ENCODE measurements at regions not wholly inside any gene's neighbourhood (a gene's known extent, or its start where the extent isn't known, plus 50 kb on each side); places are given as distances from the start of the nearest gene placed in this dataset.
"Not testable (repeated sequence)": the region's sequence is repeated elsewhere in the genome, so short reads cannot be mapped to it uniquely, and the experiment has no call there.

DNA sequence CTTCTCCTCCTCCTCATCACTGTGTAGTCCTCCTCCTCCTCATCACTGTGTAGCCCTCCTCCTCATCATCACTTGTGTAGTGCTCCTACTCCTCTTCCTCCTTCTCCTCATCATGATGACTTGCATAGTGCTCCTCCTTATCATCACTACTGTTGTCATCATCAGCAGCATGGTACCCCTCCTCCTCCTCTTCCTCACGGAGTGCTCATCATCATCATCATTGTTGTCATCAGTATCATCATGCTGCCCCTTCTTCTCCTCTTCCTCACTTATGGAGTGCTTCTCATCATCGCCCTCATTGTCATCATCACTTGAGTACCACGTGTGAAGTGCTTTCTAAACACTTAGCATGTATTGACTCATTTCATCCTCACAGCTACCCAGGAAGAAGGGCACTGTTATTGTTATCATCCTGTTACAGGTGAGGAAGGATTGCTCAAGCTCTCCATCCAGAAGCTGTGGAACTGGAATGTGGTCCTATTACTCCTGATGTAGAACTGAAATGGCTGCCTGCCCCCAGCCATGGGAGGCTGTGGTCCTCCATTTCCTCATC, 122.8 kb upstream of the SHH start:
- H3K36me3 ChIP-seq, result no peaks in the 10 kb centered on the region
- TF ChIP-seq, protein P1, sequence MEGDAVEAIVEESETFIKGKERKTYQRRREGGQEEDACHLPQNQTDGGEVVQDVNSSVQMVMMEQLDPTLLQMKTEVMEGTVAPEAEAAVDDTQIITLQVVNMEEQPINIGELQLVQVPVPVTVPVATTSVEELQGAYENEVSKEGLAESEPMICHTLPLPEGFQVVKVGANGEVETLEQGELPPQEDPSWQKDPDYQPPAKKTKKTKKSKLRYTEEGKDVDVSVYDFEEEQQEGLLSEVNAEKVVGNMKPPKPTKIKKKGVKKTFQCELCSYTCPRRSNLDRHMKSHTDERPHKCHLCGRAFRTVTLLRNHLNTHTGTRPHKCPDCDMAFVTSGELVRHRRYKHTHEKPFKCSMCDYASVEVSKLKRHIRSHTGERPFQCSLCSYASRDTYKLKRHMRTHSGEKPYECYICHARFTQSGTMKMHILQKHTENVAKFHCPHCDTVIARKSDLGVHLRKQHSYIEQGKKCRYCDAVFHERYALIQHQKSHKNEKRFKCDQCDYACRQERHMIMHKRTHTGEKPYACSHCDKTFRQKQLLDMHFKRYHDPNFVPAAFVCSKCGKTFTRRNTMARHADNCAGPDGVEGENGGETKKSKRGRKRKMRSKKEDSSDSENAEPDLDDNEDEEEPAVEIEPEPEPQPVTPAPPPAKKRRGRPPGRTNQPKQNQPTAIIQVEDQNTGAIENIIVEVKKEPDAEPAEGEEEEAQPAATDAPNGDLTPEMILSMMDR (IDR thresholded peaks at IDR 0.05), result no peak
- peaks cover 0 to 13% (median 0%) of the 10 kb centered on the region in 11 donors for H3K9me3 ChIP-seq
- H3K27me3 ChIP-seq, result peaks cover 0 to 43% (median 17%) of the 10 kb centered on the region in 7 donors
- ATAC-seq, result no peak
- no peak overlapping the region for H3K4me3 ChIP-seq
- DNase-seq, result no peak
- 61 to 67% methylated on average over 3 of the region's 3 CpGs for WGBS, 2 donors
- H3K4me1 ChIP-seq, result no peaks in the 10 kb centered on the region
- intact Hi-C loops (cut with DNase I), result no loop called here
- no peak overlapping the region for H3K27ac ChIP-seq

DNA sequence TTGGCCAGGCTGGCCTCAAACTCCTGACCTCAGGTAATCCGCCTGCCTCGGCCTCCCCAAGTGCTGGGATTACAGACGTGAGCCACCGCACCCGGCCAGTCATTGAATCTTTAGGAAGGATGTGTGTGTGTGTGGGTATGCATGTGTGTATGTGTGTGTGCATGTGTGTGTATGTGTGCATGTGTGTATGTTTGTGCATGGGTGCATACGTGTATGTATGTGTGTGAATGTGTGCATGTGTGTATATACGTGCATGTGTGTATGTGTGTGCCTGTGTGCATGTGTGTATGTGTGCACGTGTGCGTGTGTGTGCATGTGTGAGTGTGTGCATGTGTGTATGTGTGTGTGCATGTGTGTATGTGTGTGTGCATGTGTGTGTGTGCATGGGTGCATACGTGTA, 120.1 kb upstream of the SHH start:
- intact Hi-C loops (cut with DNase I); H3K9me3 ChIP-seq; H3K36me3 ChIP-seq; H3K4me3 ChIP-seq; H3K4me1 ChIP-seq; H3K27ac ChIP-seq; DNase-seq; ATAC-seq: not testable (repeated sequence)
- H3K27me3 ChIP-seq, result peaks cover 0 to 48% (median 32%) of the 10 kb centered on the region in 7 donors
- WGBS, 2 donors, result 84 to 89% methylated on average over 10 of the region's 10 CpGs

DNA sequence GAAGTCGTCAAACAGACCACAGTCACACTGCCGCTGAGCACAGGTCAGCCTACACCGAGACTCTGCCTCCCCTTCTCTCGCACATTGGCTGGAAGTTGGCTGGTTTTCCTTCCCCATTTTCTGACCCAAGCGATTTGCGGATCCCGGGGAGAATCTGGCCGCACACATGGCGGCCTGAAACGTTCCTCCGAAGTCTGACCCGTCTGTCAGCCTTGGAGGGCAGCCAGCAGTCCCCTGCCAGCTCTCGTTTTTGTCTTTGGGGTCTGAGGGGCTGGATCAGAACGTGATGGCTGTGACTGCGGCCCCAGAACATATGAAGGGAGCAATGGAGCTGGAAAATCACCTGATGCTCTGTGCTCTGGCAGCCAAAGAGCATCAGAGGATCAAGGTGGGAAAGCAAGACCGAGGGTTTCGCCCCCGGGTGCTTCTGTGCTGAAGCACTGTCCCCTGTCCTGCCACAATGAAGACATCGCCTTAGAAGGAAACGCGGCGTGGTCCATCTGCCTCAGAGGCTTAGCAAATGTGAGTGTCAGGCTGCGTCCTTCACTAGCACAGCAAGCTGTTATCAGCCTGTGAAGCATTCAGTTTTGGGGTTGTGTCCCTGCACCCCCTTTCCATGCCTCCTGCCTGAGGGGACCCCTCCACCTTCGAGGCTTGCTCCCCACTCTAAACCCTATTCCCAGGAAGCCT, 119.3 kb upstream of the SHH start:
- no peaks in the 10 kb centered on the region for H3K36me3 ChIP-seq
- no peak overlapping the region for H3K27ac ChIP-seq
- TF ChIP-seq, protein P1 (IDR thresholded peaks at IDR 0.05), result no peak
- no peak for ATAC-seq
- no peak overlapping the region for H3K4me3 ChIP-seq
- 71 to 74% methylated on average over 24 of the region's 24 CpGs for WGBS, 2 donors
- intact Hi-C loops (cut with DNase I), result no loop called here
- H3K9me3 ChIP-seq, result peaks cover 0 to 12% (median 0%) of the 10 kb centered on the region in 11 donors
- H3K27me3 ChIP-seq, result peaks cover 0 to 50% (median 30%) of the 10 kb centered on the region in 7 donors
- no peaks in the 10 kb centered on the region for H3K4me1 ChIP-seq
- no peak for DNase-seq

DNA sequence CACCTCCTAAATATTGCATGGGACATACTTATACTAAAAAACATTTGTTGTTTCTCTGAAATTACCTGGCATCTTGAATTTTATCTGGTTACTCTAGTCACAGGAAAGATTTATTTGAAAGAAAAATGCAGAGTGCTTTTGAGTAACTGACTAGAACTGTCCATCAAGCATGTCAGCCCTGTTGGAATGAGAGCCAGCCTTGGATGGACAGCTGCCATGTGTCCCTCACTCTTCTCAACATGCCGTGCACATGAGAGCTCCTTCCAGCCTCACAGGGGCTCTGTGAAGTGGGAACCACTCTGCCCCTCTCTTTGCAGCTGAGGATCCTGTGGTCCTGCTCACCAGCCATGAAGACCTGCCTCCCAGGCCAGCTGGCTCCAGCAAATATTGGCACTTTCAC, 118.3 kb upstream of the SHH start:
- intact Hi-C loops (cut with DNase I), result no loop called here

More for the DNA sequence above, 118.3 kb upstream of the SHH start:
- H3K4me1 ChIP-seq, result no peaks in the 10 kb centered on the region
- 20 to 35% methylated on average over 1 of the region's 1 CpG for WGBS, 2 donors
- no peak overlapping the region for H3K27ac ChIP-seq
- H3K9me3 ChIP-seq, result peaks cover 0 to 12% (median 0%) of the 10 kb centered on the region in 11 donors
- H3K4me3 ChIP-seq, result no peak overlapping the region
- no peaks in the 10 kb centered on the region for H3K36me3 ChIP-seq
- TF ChIP-seq, protein P1 (IDR thresholded peaks at IDR 0.05), result no peak
- peaks cover 0 to 50% (median 27%) of the 10 kb centered on the region in 7 donors for H3K27me3 ChIP-seq
- DNase-seq (no peak), ATAC-seq (no peak)

All from heart right ventricle (tissue), 16 donors.